Progenitor cell of endocrine pancreas (in vitro differentiated cells): ENCODE measurements at regions not wholly inside any gene's neighbourhood (a gene's known extent, or its start where the extent isn't known, plus 50 kb on each side); places are given as distances from the start of the nearest gene placed in this dataset.

Experiments used
- DNase-seq: peaks from one replicate; pipeline ENCODE4 v3.0.0; 2021; ENCODE audit warnings: low spot score; ENCODE audit not compliant: unreplicated experiment
- H3K27ac Mint-ChIP-seq: 2 replicates; pipeline ENCODE4 v1.8.0; 2021; ENCODE audit warnings: mild to moderate bottlenecking, moderate library complexity, mixed read lengths
- H3K27me3 Mint-ChIP-seq: 2 replicates; pipeline ENCODE4 v1.8.0; 2021; ENCODE audit warnings: mixed read lengths
- H3K36me3 Mint-ChIP-seq: 2 replicates; pipeline ENCODE4 v1.8.0; 2022; ENCODE audit warnings: mixed read lengths; ENCODE audit not compliant: insufficient read depth
- H3K4me1 Mint-ChIP-seq: 2 replicates; pipeline ENCODE4 v1.8.0; 2021; ENCODE audit warnings: low read depth, mixed read lengths
- H3K4me3 Mint-ChIP-seq: 2 replicates; pipeline ENCODE4 v1.8.0; 2021; ENCODE audit warnings: low read depth, mild to moderate bottlenecking, moderate library complexity, mixed read lengths
- H3K9me3 Mint-ChIP-seq: 2 replicates; pipeline ENCODE4 v1.8.0; 2021; ENCODE audit warnings: low read depth, mixed read lengths
- TF ChIP-seq, protein P1 (sequence below): fragments of 200-600 bp; sonication (generic); IDR thresholded peaks from one replicate; pipeline ENCODE4 v1.5.0; 2021; ENCODE audit warnings: antibody characterized with exemption, mild to moderate bottlenecking; ENCODE audit not compliant: unreplicated experiment

- Mint-ChIP-seq H3K9me3 (peaks cover 3% of the 10 kb centered on the region), H3K36me3 (no peaks in the 10 kb centered on the region), H3K27me3 (no peaks in the 10 kb centered on the region), H3K27ac (no peak overlapping the region), H3K4me1 (no peaks in the 10 kb centered on the region), H3K4me3 (no peak overlapping the region)
- DNase-seq, result no peak
- TF ChIP-seq, protein P1, sequence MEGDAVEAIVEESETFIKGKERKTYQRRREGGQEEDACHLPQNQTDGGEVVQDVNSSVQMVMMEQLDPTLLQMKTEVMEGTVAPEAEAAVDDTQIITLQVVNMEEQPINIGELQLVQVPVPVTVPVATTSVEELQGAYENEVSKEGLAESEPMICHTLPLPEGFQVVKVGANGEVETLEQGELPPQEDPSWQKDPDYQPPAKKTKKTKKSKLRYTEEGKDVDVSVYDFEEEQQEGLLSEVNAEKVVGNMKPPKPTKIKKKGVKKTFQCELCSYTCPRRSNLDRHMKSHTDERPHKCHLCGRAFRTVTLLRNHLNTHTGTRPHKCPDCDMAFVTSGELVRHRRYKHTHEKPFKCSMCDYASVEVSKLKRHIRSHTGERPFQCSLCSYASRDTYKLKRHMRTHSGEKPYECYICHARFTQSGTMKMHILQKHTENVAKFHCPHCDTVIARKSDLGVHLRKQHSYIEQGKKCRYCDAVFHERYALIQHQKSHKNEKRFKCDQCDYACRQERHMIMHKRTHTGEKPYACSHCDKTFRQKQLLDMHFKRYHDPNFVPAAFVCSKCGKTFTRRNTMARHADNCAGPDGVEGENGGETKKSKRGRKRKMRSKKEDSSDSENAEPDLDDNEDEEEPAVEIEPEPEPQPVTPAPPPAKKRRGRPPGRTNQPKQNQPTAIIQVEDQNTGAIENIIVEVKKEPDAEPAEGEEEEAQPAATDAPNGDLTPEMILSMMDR, result no peak
These were observed 239.2 kb upstream of the SOX9 start for GRCh38 chr17:71881581-71881980.

- TF ChIP-seq, protein P1, result no peak
- Mint-ChIP-seq H3K9me3 (peaks cover 3% of the 10 kb centered on the region), H3K36me3 (no peaks in the 10 kb centered on the region), H3K27ac (no peak overlapping the region), H3K27me3 (no peaks in the 10 kb centered on the region), H3K4me1 (no peaks in the 10 kb centered on the region), H3K4me3 (no peak overlapping the region)
- DNase-seq, result no peak
These were observed 237.6 kb upstream of the SOX9 start for GRCh38 chr17:71883258-71883657.

- Mint-ChIP-seq H3K27me3 (no peaks in the 10 kb centered on the region), H3K36me3 (no peaks in the 10 kb centered on the region), H3K27ac (no peak overlapping the region), H3K9me3 (peaks cover 3% of the 10 kb centered on the region), H3K4me1 (no peaks in the 10 kb centered on the region), H3K4me3 (no peak overlapping the region)
- TF ChIP-seq, protein P1, result no peak
- DNase-seq, result no peak
These were observed 237.0 kb upstream of the SOX9 start for GRCh38 chr17:71883845-71884244.

GRCh38 chr17:71885662-71886061, 235.2 kb upstream of the SOX9 start:
- H3K4me3 Mint-ChIP-seq, result no peak overlapping the region
- H3K27ac Mint-ChIP-seq, result no peak overlapping the region
- no peaks in the 10 kb centered on the region for H3K4me1 Mint-ChIP-seq
- no peaks in the 10 kb centered on the region for H3K36me3 Mint-ChIP-seq
- TF ChIP-seq, protein P1, result no peak
- H3K27me3 Mint-ChIP-seq, result peaks cover 3% of the 10 kb centered on the region
- no peak for DNase-seq
- no peaks in the 10 kb centered on the region for H3K9me3 Mint-ChIP-seq

DNA sequence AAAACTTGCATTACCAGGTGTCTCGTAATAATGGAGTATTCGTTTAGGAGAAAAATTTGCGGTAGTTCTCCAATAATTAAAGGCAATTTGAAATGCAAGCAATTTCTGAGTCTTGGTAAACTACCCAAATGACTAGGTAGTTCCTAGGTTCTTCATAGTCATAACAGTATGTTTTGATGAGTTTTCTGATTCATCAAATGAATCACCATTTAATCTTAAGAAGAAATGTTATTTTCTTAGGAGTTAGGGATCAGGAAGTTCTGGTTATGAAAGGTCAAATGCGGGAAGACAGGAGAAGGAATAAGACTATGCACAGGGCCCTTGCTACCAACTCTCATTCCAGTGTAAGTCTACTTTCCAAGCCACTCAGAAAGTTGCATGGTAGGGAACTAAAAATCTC, 221.5 kb upstream of the SOX9 start:
- Mint-ChIP-seq H3K36me3 (no peaks in the 10 kb centered on the region), H3K27ac (no peak overlapping the region), H3K4me3 (no peak overlapping the region), H3K27me3 (no peaks in the 10 kb centered on the region), H3K9me3 (peaks cover 10% of the 10 kb centered on the region), H3K4me1 (peaks cover 9% of the 10 kb centered on the region)
- no peak for DNase-seq
- TF ChIP-seq, protein P1, result no peak
